ENCODE measurements at regions not wholly inside any gene's neighbourhood (a gene's known extent, or its start where the extent isn't known, plus 50 kb on each side); places are given as distances from the start of the nearest gene placed in this dataset.

DNA sequence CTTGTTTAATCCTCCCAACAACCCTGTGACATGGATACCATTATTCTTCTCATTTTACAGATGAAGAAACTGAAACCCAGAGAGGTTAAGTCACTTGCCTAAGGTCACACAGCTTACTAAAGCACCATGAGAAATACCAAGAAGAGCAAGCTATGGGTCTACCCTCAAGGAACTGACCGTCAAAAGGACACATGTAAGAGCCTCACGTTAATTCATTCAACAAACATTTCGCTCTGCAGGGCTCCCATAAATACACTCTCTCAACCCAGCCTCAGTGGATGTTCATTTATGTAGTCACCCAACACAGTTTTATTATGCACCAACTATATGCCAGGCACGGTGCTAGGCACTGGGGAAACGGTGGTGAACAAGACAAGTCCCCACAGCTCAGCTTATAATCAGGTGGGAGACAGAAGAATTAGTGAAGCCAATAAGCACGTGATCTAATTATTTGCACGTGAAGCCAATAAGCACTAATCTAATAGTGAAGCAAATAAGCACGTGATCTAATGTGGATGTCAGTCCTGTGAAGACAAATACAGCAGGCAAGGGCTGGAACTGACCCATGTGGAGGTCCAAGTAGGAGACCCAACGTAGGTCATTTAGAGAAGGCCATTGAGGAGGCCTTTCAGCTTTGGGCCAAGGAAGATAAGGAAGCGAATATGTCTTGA lies 52.1 kb upstream of the ZBTB40 start:
- H2AFZ ChIP-seq, result no peak overlapping the region
- Mint-ChIP-seq H3K9me3 (no peaks in the 10 kb centered on the region), H3K4me1 (peaks cover 10% of the 10 kb centered on the region), H3K27me3 (ENCODE audit: insufficient read depth, low read depth, poor library complexity) (no peaks in the 10 kb centered on the region), H3K36me3 (ENCODE audit: low read depth) (no peaks in the 10 kb centered on the region), H3K4me3 (no peak overlapping the region), H3K27ac (no peak overlapping the region)
- DNase-seq (ENCODE audit: low spot score) (no peak), ATAC-seq (no peak)
- no peaks in the 10 kb centered on the region for H3K36me3 ChIP-seq (ENCODE audit: insufficient read depth)
- TF ChIP-seq POLR2AphosphoS5 (IDR thresholded peaks at IDR 0.05; ENCODE audit: low read depth), result no peak
- TF ChIP-seq, protein P1, sequence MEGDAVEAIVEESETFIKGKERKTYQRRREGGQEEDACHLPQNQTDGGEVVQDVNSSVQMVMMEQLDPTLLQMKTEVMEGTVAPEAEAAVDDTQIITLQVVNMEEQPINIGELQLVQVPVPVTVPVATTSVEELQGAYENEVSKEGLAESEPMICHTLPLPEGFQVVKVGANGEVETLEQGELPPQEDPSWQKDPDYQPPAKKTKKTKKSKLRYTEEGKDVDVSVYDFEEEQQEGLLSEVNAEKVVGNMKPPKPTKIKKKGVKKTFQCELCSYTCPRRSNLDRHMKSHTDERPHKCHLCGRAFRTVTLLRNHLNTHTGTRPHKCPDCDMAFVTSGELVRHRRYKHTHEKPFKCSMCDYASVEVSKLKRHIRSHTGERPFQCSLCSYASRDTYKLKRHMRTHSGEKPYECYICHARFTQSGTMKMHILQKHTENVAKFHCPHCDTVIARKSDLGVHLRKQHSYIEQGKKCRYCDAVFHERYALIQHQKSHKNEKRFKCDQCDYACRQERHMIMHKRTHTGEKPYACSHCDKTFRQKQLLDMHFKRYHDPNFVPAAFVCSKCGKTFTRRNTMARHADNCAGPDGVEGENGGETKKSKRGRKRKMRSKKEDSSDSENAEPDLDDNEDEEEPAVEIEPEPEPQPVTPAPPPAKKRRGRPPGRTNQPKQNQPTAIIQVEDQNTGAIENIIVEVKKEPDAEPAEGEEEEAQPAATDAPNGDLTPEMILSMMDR (conservative IDR thresholded peaks at IDR 0.05; ENCODE audit: low read depth in 2 of 2), result no peak
- no peak for TF ChIP-seq NANOG (IDR thresholded peaks at IDR 0.05; ENCODE audit: borderline replicate concordance)
- no peak for TF ChIP-seq REST (IDR thresholded peaks at IDR 0.05; ENCODE audit: unreplicated experiment)
- TF ChIP-seq, protein P2, sequence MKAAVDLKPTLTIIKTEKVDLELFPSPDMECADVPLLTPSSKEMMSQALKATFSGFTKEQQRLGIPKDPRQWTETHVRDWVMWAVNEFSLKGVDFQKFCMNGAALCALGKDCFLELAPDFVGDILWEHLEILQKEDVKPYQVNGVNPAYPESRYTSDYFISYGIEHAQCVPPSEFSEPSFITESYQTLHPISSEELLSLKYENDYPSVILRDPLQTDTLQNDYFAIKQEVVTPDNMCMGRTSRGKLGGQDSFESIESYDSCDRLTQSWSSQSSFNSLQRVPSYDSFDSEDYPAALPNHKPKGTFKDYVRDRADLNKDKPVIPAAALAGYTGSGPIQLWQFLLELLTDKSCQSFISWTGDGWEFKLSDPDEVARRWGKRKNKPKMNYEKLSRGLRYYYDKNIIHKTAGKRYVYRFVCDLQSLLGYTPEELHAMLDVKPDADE (IDR thresholded peaks at IDR 0.05), result no peak
- TF ChIP-seq ZNF331 (CRISPR knock-in tag; IDR thresholded peaks at IDR 0.05; ENCODE audit: low read depth), result no peak
- TF ChIP-seq CREB1 (CRISPR knock-in tag; IDR thresholded peaks at IDR 0.05; ENCODE audit: low read depth), result no peak
- TF ChIP-seq ZNF114 (CRISPR knock-in tag; IDR thresholded peaks at IDR 0.05), result no peak
- TF ChIP-seq EZH2 (IDR thresholded peaks at IDR 0.05; ENCODE audit: low read depth, unreplicated experiment), result no peak
- no peak for TF ChIP-seq STAT1 (IDR thresholded peaks at IDR 0.05; ENCODE audit: unreplicated experiment)
- TF ChIP-seq JUNB (IDR thresholded peaks at IDR 0.05; ENCODE audit: unreplicated experiment), result no peak
- TF ChIP-seq EZH2phosphoT487 (IDR thresholded peaks at IDR 0.05; ENCODE audit: unreplicated experiment), result no peak
- no peak for TF ChIP-seq ZNF462 (CRISPR knock-in tag; IDR thresholded peaks at IDR 0.05)
- H3K4me3 ChIP-seq, result no peak overlapping the region
- no peaks in the 10 kb centered on the region for H3K79me2 ChIP-seq (replicated peaks; ENCODE audit: insufficient read depth)
- peaks cover 7% of the 10 kb centered on the region; the same call in 1 of the 2 replicates for H3K4me1 ChIP-seq (ENCODE audit: insufficient read depth)
- H3K27me3 ChIP-seq (ENCODE audit: insufficient read depth), result no peaks in the 10 kb centered on the region
- H3K9me2 ChIP-seq (ENCODE audit: insufficient read depth), result no peaks in the 10 kb centered on the region
- no peaks in the 10 kb centered on the region for H3F3A ChIP-seq (replicated peaks; ENCODE audit: low read depth)
- no peaks in the 10 kb centered on the region for H4K20me1 ChIP-seq (replicated peaks; ENCODE audit: insufficient read depth)
- H3K4me2 ChIP-seq, result no peak overlapping the region
- H3K27ac ChIP-seq (ENCODE audit: low read depth), result no peak overlapping the region
